22Rv1 (cell line): ENCODE measurements at regions not wholly inside any gene's neighbourhood (a gene's known extent, or its start where the extent isn't known, plus 50 kb on each side); places are given as distances from the start of the nearest gene placed in this dataset.

Experiments used
- ZFX ChIP-seq: fragments of 450-650 bp; IDR thresholded peaks from 2 replicates; pipeline ENCODE4 v1.6.1; 2017; ENCODE audit warnings: antibody characterized with exemption, borderline replicate concordance
- TF ChIP-seq, protein P1 (sequence below): fragments of 450-650 bp; IDR thresholded peaks from 2 replicates; pipeline ENCODE4 v1.5.1; 2017; ENCODE audit warnings: mild to moderate bottlenecking

DNA sequence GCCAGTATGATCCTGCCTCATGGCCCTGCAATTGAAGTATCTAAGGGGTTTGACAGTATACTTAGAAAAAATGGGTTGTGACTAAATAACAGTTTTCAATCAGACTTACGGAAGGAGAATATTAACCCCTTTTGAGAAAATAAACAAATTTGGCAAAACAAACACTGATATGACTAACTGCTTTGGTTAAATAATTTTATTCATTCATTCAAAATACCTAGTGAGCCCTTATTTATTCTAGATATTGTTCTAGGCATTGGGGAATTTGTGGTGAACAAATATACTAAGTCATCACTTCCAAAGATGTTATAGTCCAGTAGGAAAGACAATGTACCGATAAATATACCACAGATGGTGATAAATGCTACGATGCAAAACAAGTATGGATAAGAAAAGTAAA lies 358.7 kb downstream of the TGFB2 start:
- TF ChIP-seq, protein P1, sequence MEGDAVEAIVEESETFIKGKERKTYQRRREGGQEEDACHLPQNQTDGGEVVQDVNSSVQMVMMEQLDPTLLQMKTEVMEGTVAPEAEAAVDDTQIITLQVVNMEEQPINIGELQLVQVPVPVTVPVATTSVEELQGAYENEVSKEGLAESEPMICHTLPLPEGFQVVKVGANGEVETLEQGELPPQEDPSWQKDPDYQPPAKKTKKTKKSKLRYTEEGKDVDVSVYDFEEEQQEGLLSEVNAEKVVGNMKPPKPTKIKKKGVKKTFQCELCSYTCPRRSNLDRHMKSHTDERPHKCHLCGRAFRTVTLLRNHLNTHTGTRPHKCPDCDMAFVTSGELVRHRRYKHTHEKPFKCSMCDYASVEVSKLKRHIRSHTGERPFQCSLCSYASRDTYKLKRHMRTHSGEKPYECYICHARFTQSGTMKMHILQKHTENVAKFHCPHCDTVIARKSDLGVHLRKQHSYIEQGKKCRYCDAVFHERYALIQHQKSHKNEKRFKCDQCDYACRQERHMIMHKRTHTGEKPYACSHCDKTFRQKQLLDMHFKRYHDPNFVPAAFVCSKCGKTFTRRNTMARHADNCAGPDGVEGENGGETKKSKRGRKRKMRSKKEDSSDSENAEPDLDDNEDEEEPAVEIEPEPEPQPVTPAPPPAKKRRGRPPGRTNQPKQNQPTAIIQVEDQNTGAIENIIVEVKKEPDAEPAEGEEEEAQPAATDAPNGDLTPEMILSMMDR, result no peak
- no peak for TF ChIP-seq ZFX
